Astrocyte (in vitro differentiated cells and primary cell): ENCODE measurements at regions not wholly inside any gene's neighbourhood (a gene's known extent, or its start where the extent isn't known, plus 50 kb on each side); places are given as distances from the start of the nearest gene placed in this dataset.

ENCODE experiments used
- EZH2 ChIP-seq: IDR thresholded peaks from 2 replicates; pipeline ENCODE4 v1.6.1; 2012; ENCODE audit warnings: mild to moderate bottlenecking, low read length, inconsistent platforms; ENCODE audit not compliant: insufficient read depth
- TF ChIP-seq, protein P1 (sequence below): IDR thresholded peaks from 2 replicates; pipeline ENCODE4 v1.5.1; 2011; ENCODE audit warnings: low read depth, mild to moderate bottlenecking, inconsistent platforms, low read length, moderate library complexity; ENCODE audit not compliant: insufficient read depth

DNA sequence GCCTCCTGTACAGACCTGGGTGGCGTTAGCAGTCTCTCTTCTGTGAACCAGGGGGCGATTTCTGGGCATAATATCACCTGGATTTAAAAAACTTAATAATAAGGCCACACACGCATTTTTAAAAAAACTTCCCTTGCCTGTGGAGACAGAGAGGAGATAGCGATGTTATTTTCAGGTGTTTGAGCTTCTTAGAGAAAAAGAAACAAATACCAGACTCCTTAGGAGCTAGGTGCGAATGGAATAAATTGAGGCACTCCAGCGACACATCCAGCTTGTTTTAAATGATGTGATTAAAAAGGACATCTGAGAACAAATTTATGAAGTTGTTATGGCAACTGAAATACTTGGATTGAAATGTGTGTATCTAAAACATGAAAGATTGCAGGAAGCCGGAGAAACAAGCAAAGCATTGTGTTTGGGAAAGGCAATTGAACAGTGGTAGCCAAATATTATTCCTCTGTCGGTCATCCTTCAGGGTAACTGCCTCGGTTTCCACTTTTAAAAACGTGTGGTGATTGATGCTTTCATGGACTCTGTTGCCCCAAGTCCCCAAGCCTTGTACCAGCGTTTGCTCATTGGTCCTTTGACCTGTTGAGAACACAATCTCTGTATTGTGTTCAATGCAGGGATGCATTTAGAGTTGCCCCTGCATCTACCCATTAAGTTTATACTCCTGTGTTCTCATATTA, 158.7 kb downstream of the TM9SF2 start:
- TF ChIP-seq, protein P1, sequence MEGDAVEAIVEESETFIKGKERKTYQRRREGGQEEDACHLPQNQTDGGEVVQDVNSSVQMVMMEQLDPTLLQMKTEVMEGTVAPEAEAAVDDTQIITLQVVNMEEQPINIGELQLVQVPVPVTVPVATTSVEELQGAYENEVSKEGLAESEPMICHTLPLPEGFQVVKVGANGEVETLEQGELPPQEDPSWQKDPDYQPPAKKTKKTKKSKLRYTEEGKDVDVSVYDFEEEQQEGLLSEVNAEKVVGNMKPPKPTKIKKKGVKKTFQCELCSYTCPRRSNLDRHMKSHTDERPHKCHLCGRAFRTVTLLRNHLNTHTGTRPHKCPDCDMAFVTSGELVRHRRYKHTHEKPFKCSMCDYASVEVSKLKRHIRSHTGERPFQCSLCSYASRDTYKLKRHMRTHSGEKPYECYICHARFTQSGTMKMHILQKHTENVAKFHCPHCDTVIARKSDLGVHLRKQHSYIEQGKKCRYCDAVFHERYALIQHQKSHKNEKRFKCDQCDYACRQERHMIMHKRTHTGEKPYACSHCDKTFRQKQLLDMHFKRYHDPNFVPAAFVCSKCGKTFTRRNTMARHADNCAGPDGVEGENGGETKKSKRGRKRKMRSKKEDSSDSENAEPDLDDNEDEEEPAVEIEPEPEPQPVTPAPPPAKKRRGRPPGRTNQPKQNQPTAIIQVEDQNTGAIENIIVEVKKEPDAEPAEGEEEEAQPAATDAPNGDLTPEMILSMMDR: no peak
- TF ChIP-seq EZH2: no peak
